Activated CD8-positive, alpha-beta memory T cell treated with anti-CD3 and anti-CD28 coated beads, Interleukin-2, amount 50 U/mL, for 24 hours (primary cell): ENCODE measurements at regions not wholly inside any gene's neighbourhood (a gene's known extent, or its start where the extent isn't known, plus 50 kb on each side); places are given as distances from the start of the nearest gene placed in this dataset.
"Not testable (repeated sequence)": the region's sequence is repeated elsewhere in the genome, so short reads cannot be mapped to it uniquely, and the experiment has no call there.

Experiments
- DNase-seq: peaks from one replicate; pipeline ENCODE4 v3.0.0-alpha.2; 2020; ENCODE audit errors: extremely low read depth

DNA sequence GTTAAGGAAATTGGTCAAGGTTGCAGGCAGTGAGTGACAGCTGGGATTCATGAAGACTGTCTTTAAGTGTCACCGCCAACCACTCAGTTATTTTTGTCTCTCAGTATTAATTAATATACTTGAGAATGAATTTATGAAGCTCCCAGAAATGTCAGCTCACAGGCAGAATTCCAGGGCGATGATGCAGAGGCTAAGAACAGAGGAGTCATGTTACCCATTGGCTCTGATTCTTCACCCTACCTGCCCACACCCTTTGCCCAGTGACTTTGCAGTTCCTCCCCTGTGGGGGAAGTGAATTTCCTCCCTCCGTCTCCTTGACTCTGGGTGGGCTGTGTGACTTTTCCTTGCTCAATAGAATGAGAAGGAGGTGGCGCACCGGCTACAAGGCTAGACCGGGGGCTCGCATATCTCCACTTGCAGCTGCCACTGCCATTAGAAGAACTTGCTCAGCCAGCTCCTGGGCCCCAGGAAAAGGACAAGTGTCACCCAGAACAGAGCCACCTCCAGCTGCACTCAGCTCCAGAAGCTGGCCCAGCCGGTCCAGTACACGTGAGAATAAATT is 157.1 kb upstream of the PRKCQ start:
- DNase-seq, result no peak

DNA sequence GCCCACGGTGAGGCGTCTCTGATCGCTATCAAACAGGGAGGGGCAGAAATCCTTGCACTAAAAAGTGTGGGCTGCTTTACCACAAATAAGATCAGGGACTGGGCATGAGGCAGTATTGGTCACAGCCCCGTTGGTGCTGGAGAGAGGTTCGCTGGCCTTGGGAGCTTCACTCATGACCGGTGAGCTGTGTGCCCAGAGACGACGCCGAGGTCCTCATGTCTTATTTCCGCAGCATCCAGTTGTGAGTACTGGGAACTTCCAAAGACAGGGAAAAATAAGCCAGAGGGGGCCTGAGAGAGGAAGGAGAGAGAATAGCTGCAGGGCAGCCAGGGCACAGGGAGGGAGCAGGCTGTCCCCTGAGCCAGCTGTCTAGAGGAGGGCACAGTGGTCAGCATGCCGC is 154.2 kb upstream of the PRKCQ start:
- DNase-seq, result no peak

- no peak for DNase-seq
Observed at GRCh38 chr10:6729861-6730344, 149.8 kb upstream of the PRKCQ start.

DNA sequence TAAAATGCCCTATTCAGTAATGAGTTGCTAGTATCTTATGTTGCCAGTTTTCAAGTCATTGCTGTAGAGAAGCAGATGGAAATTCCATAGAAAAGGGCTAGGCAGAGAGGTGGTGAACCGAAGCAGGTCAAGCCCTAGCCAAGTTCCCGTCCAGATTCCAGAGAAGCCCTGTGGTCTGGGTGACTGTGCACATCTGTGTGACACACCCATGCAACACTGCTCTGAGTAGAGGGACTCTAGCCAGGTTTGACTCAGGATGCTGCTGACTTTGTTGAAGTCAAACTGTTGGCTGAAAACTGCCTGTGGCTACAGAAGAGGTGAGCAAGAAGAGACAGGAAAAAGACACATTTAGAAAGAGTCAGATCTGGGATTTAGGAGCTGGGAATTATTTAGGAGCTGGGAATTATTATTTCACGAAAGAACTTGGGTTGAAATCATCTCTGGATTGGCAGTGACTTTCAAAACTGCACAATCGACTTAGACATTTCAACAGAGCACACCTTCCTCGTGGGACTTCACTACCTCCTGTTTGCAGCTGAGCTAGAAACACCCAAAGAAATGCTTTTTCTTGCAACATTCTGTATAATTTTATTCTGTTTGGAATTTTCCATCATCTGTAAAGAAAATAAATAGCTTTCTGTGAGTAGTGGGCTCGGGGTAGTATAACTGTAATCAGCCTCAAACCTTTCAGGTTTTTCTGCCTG is 149.1 kb upstream of the PRKCQ start:
- DNase-seq, result no peak

DNA sequence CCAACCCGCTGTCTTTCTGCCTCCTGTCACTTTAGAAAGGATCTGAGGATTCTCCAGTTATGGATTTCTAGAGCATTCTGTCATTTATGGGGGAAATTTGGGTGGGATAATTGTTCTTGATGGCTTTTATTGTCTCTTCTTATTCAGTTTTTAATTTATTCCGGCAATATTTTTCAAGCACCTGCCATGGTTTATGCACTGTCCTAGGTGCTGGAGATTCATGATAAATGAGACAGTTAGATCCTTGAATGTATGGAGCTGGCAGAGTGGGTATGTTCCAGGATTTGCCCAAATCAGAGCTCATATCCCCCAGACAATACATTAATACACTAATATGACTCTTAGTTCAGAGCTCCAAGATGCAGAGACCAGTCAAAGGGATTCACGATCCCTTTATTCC is 146.8 kb upstream of the PRKCQ start:
- no peak for DNase-seq

DNA sequence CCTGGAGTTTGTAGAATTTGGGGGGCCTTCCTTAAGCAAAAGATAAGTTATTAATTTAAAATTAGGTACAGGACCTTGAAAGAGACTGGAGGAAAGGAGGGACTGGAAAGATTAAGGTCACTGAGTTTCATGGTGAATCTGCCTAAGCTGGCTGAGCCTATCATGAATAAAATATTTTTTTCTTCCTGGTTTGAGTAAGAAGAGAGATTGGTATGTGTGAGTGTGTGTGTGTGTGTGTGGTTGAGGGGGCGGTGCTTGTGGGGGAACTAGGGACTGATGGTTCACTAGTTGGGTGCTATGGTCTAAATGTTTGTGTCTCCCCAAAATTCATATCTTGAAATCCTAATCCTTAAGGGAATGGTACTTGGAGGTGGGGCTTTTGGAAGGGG is 142.5 kb upstream of the PRKCQ start:
- no peak for DNase-seq

GRCh38 chr10:6721964-6722615 is 142.0 kb upstream of the PRKCQ start:
- no peak for DNase-seq

GRCh38 chr10:6721480-6721879 is 141.4 kb upstream of the PRKCQ start:
- DNase-seq, result no peak

- no peak for DNase-seq
Observed at GRCh38 chr10:6719561-6719960, 139.5 kb upstream of the PRKCQ start.

DNA sequence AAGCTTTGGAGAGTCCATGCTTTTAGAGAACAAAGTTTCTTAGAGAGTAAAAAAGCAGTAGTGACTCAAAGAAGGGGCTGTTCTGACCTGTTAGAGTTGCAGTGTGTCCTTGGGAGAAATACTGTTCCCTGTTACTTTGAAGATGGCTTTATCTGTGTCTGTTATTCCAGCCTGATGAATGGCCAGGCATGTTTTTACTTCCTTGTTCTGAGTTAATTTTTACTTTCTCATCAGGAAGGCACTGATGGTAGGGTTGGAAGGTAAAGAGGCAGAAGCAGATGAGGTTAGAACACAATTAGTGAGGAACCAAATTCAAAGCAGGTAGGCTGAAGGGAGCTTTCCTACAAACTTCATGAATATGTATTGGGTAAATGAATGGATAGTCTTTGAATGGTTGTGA is 138.5 kb upstream of the PRKCQ start:
- no peak for DNase-seq

GRCh38 chr10:6716516-6716915 is 136.4 kb upstream of the PRKCQ start:
- DNase-seq, result no peak

GRCh38 chr10:6713716-6714115 is 133.6 kb upstream of the PRKCQ start:
- no peak for DNase-seq

GRCh38 chr10:6713120-6713519 is 133.0 kb upstream of the PRKCQ start:
- no peak for DNase-seq

DNA sequence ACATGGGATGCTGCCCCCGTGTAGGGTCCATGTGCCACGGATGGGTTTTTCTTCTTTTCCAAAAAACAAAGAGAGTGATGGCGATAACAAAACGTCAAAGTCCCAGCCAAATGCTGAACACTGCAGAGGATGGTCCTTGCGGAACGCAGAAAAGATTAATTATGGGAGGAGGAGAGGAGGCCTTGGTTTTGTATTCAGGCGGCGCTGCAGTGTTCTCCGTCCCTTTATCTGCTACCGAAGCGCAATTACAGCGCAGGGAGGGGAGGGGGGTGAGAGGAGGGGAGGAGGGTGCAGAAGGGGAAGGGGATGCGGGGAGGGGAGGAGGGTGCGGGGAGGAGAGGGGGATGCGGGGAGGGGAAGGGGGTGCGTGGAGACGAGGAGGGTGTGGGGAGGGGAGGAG is 131.8 kb upstream of the PRKCQ start:
- DNase-seq, result no peak

- DNase-seq, result no peak
Observed at GRCh38 chr10:6711408-6711841, 131.3 kb upstream of the PRKCQ start.

DNA sequence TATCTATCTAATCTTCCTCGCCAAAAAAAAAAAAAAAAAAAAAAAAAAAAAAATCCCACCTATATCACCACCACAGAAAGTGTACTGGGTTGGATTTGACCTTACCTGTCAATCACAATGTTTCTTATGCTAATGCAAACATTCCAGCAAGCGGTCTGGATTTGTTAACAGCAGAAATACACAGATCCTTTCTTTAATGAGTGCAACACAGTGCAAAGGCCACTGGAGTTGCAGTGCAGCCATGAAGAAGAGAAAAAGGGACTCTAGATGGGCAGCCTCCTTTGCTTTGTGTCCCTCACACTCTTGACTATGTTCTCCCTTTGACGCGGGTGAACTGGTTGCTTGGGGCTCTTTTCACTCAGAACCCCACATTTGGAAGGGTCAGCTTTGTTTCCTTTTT is 127.3 kb upstream of the PRKCQ start:
- no peak for DNase-seq

GRCh38 chr10:6706725-6707124 is 126.6 kb upstream of the PRKCQ start:
- no peak for DNase-seq

DNA sequence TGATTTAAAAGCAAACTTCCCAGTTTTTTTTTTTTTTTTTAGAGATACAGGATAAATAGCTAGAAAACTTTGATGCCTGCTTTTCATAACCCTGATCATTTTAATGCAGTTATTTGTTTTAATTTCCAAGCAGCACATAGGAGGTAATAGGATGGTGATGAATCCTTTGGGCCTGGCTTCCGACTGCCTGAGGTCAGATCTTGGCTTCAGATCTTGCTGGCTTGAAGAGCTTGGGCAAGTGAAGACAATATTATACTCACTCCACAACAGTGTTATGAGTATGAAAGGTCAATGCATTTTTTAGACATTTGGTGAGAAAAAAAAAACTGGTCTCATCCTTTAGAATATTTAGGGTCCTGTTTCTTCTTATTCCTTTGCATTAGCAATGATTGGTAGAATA is 124.8 kb upstream of the PRKCQ start:
- DNase-seq, result no peak

DNA sequence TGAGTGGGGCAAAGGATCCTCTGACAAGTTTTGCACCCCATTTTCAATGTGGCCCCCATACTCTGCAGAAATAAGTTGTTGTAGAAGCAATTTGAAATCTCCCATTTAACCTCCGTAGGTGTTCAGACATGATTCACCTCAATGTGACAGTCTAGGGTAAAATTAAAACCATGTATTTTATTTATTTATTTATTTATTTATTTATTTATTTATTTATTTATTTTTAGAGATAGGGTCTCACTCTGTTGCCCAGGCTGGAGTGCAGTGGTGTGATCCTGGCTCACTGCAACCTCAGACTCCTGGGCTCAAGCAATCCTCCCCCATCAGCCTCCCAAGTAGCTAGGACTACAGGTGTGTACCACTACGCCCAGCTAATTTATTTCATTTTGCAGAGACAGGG is 122.8 kb upstream of the PRKCQ start:
- not testable (repeated sequence) for DNase-seq

DNA sequence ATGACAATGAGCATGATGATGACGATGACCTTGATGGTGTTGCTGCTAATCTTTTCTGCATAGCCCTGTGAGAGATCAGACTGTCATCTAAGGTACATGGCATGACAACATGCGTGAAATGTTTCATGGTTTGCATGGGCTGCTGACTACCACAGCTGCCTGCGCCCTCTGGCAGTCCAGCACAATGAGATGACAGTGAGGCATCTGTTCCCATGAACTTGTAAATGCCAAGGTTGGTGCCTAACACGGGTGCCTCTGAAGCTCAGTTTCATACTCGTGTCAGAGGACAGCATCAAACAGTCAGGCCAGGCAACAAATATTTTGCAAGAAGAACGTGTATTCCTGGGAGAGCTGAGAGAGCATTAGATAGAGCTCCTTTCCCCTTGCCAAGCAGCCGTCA is 122.0 kb upstream of the PRKCQ start:
- DNase-seq, result no peak

DNA sequence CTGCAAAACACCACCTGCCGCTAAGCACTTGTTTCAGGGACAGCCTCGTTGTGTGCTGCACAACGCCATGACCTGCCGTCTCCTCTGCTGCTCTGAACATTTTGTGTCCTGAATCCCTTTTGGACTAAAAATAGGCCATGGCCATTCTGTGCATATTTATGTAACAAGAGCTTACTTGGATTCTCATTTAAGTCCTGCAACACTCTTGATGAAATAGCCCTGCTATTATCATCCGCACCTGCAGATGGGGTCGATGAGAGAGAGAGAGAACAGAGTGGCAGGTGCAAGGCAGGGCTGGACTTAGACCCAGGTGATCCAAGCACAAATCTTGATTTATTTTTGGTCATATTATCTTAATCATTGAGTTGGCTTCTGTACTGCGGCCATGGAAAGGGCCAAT is 121.2 kb upstream of the PRKCQ start:
- DNase-seq, result no peak

GRCh38 chr10:6700066-6700465 is 120.0 kb upstream of the PRKCQ start:
- DNase-seq, result no peak

GRCh38 chr10:6699336-6699735 is 119.3 kb upstream of the PRKCQ start:
- DNase-seq, result no peak
